SKM-1 (cell line): ENCODE measurements at regions not wholly inside any gene's neighbourhood (a gene's known extent, or its start where the extent isn't known, plus 50 kb on each side); places are given as distances from the start of the nearest gene placed in this dataset.
"Not testable (repeated sequence)": the region's sequence is repeated elsewhere in the genome, so short reads cannot be mapped to it uniquely, and the experiment has no call there.

ENCODE experiments used
- DNase-seq: peaks from one replicate; lab custom pipeline; 2025; ENCODE audit not compliant: unreplicated experiment; lab: John Stamatoyannopoulos, UW

- no peak for DNase-seq
Measured at GRCh38 chr2:83990636-83991035, 468.4 kb downstream of the SUCLG1 start.

- DNase-seq: not testable (repeated sequence)
Measured at GRCh38 chr2:83976628-83977027, 482.5 kb downstream of the SUCLG1 start.

- no peak for DNase-seq
Measured at GRCh38 chr2:83972128-83972527, 487.0 kb downstream of the SUCLG1 start.

- no peak for DNase-seq
Measured at GRCh38 chr2:83971547-83971946, 487.5 kb downstream of the SUCLG1 start.

- no peak for DNase-seq
Measured at GRCh38 chr2:83970217-83970929, 488.7 kb downstream of the SUCLG1 start.

GRCh38 chr2:83969085-83969484 is 490.0 kb downstream of the SUCLG1 start:
- no peak for DNase-seq

GRCh38 chr2:83967854-83968253 is 491.2 kb downstream of the SUCLG1 start:
- DNase-seq: no peak

- DNase-seq: not testable (repeated sequence)
Measured at GRCh38 chr2:83966946-83967345, 492.1 kb downstream of the SUCLG1 start.

- no peak for DNase-seq
Measured at GRCh38 chr2:83961512-83961911, 497.6 kb downstream of the SUCLG1 start.

- DNase-seq: no peak
Measured at GRCh38 chr2:83960371-83960770, 498.7 kb downstream of the SUCLG1 start.

- DNase-seq: no peak
Measured at GRCh38 chr2:83959266-83959665, 499.8 kb downstream of the SUCLG1 start.

GRCh38 chr2:83956991-83957390 is 502.1 kb downstream of the SUCLG1 start:
- no peak for DNase-seq

- no peak for DNase-seq
Measured at GRCh38 chr2:83953697-83954096, 505.4 kb downstream of the SUCLG1 start.

GRCh38 chr2:83951378-83951947 is 507.6 kb downstream of the SUCLG1 start:
- no peak for DNase-seq

GRCh38 chr2:83949361-83949760 is 509.7 kb downstream of the SUCLG1 start:
- no peak for DNase-seq

GRCh38 chr2:83944191-83944590 is 514.9 kb downstream of the SUCLG1 start:
- no peak for DNase-seq

- DNase-seq: no peak
Measured at GRCh38 chr2:83943265-83943664, 515.8 kb downstream of the SUCLG1 start.

- no peak for DNase-seq
Measured at GRCh38 chr2:83941886-83942285, 517.2 kb downstream of the SUCLG1 start.

GRCh38 chr2:83933749-83934148 is 525.3 kb downstream of the SUCLG1 start:
- no peak for DNase-seq

GRCh38 chr2:83923531-83923930 is 535.5 kb downstream of the SUCLG1 start:
- DNase-seq: no peak

- DNase-seq: no peak
Measured at GRCh38 chr2:83916559-83916958, 542.5 kb downstream of the SUCLG1 start.

GRCh38 chr2:83915381-83915780 is 543.7 kb downstream of the SUCLG1 start:
- DNase-seq: no peak

GRCh38 chr2:83908750-83909149 is 550.3 kb downstream of the SUCLG1 start:
- DNase-seq: no peak
